Liver (tissue), 8 donors: ENCODE measurements at regions not wholly inside any gene's neighbourhood (a gene's known extent, or its start where the extent isn't known, plus 50 kb on each side); places are given as distances from the start of the nearest gene placed in this dataset.

Experiments used
- DNase-seq: peaks from one replicate; pipeline ENCODE4 v3.0.0-alpha.2; 2017; ENCODE audit warnings: low spot score
- H3K27ac ChIP-seq, 2 donors: one replicate each; pipeline ENCODE4 v1.7.0; 2013; ENCODE audit warnings: inconsistent platforms in 2 of 2, low read length in 2 of 2, control low read depth in 1 of 2, low read depth in 1 of 2, mild to moderate bottlenecking in 1 of 2
- H3K27me3 ChIP-seq, 4 donors: one replicate each; pipeline versions ENCODE4 v1.6.1 to v1.7.0; 2013; ENCODE audit warnings: low read length in 3 of 4, inconsistent platforms in 1 of 4, mild to moderate bottlenecking in 1 of 4, moderate library complexity in 1 of 4; ENCODE audit not compliant: control insufficient read depth in 4 of 4, insufficient read depth in 4 of 4
- H3K36me3 ChIP-seq, 4 donors: one replicate each; pipeline versions ENCODE4 v1.6.1 to v1.7.0; 2013; ENCODE audit warnings: low read length in 3 of 4, mild to moderate bottlenecking in 3 of 4, low read depth in 1 of 4, moderate library complexity in 1 of 4; ENCODE audit not compliant: control insufficient read depth in 4 of 4, insufficient read depth in 3 of 4
- H3K4me1 ChIP-seq, 4 donors: one replicate each; pipeline versions ENCODE4 v1.6.1 to v1.7.0; 2013; ENCODE audit warnings: low read length in 3 of 4, mild to moderate bottlenecking in 3 of 4, moderate library complexity in 1 of 4; ENCODE audit not compliant: control insufficient read depth in 4 of 4, insufficient read depth in 4 of 4
- H3K4me3 ChIP-seq, 3 donors: one replicate each; pipeline versions ENCODE4 v1.6.1 to v1.7.0; 2013; ENCODE audit warnings: low read length in 3 of 3, control low read depth in 1 of 3, low read depth in 1 of 3, mild to moderate bottlenecking in 1 of 3
- H3K9ac ChIP-seq, 2 donors: one replicate each; pipeline ENCODE4 v1.7.0; 2013; ENCODE audit warnings: low read length in 2 of 2, mild to moderate bottlenecking in 2 of 2, moderate library complexity in 2 of 2, control low read depth in 1 of 2, low read depth in 1 of 2
- H3K9me3 ChIP-seq, 4 donors: one replicate each; pipeline versions ENCODE4 v1.6.1 to v1.7.0; 2013; ENCODE audit warnings: low read length in 3 of 4; ENCODE audit not compliant: control insufficient read depth in 4 of 4
- ATF3 ChIP-seq: IDR thresholded peaks from 2 replicates; pipeline ENCODE4 v1.6.1; 2016; ENCODE audit warnings: antibody characterized with exemption
- CTCF ChIP-seq: fragments of 150-350 bp; IDR thresholded peaks from 2 replicates; pipeline ENCODE4 v1.5.1; 2017; ENCODE audit warnings: improper control_type of control experiment, low read depth, low read length; ENCODE audit not compliant: missing input control
- EGR1 ChIP-seq, 2 donors: IDR thresholded peaks; 2 replicates each; pipeline ENCODE4 v1.6.1; 2016 to 2018; ENCODE audit warnings: antibody characterized with exemption in 2 of 2, low read depth in 2 of 2
- FOXA1 ChIP-seq: IDR thresholded peaks from 2 replicates; pipeline ENCODE4 v1.6.1; 2016; ENCODE audit warnings: antibody characterized with exemption
- FOXA2 ChIP-seq: IDR thresholded peaks from 2 replicates; pipeline ENCODE4 v1.6.1; 2016; ENCODE audit warnings: antibody characterized with exemption
- GABPA ChIP-seq, 2 donors: IDR thresholded peaks in 1 of 2; conservative IDR thresholded peaks in 1 of 2; 2 replicates each; pipeline ENCODE4 v1.6.1; 2016; ENCODE audit warnings: antibody characterized with exemption in 2 of 2, mild to moderate bottlenecking in 1 of 2, moderate library complexity in 1 of 2
- HNF4A ChIP-seq, 2 donors: conservative IDR thresholded peaks; 2 replicates each; pipeline ENCODE4 v1.6.1; 2016; ENCODE audit warnings: antibody characterized with exemption in 2 of 2, mild to moderate bottlenecking in 2 of 2
- HNF4G ChIP-seq: IDR thresholded peaks from 2 replicates; pipeline ENCODE4 v1.6.1; 2016; ENCODE audit warnings: antibody characterized with exemption
- JUND ChIP-seq, 2 donors: IDR thresholded peaks; 2 replicates each; pipeline ENCODE4 v1.6.1; 2016; ENCODE audit warnings: antibody characterized with exemption in 2 of 2
- MAX ChIP-seq: IDR thresholded peaks from 2 replicates; pipeline ENCODE4 v1.6.1; 2016; ENCODE audit warnings: antibody characterized with exemption
- NR2F2 ChIP-seq: IDR thresholded peaks from 2 replicates; pipeline ENCODE4 v1.6.1; 2016; ENCODE audit warnings: antibody characterized with exemption
- RAD21 ChIP-seq, 2 donors: IDR thresholded peaks; 2 replicates each; pipeline ENCODE4 v1.6.1; 2016; ENCODE audit warnings: antibody characterized with exemption in 2 of 2, mild to moderate bottlenecking in 2 of 2
- REST ChIP-seq: IDR thresholded peaks from 2 replicates; pipeline ENCODE4 v1.6.1; 2016; ENCODE audit warnings: antibody characterized with exemption, mild to moderate bottlenecking
- RXRA ChIP-seq, 2 donors: IDR thresholded peaks; 2 replicates each; pipeline ENCODE4 v1.6.1; 2017 to 2018; ENCODE audit warnings: antibody characterized with exemption in 2 of 2, mild to moderate bottlenecking in 1 of 2
- SP1 ChIP-seq: IDR thresholded peaks from 2 replicates; pipeline ENCODE4 v1.6.1; 2018; ENCODE audit warnings: antibody characterized with exemption, mild to moderate bottlenecking
- TAF1 ChIP-seq: conservative IDR thresholded peaks from 2 replicates; pipeline ENCODE4 v1.6.1; 2016; ENCODE audit warnings: antibody characterized with exemption, mild to moderate bottlenecking
- YY1 ChIP-seq: IDR thresholded peaks from 2 replicates; pipeline ENCODE4 v1.6.1; 2016; ENCODE audit warnings: antibody characterized with exemption, mild to moderate bottlenecking
- ZBTB33 ChIP-seq: IDR thresholded peaks from 2 replicates; pipeline ENCODE4 v1.6.1; 2016; ENCODE audit warnings: antibody characterized with exemption
- WGBS: extraction: QIAGEN DNeasy Blood & Tissue Kit; methylation state at CpG from one replicate; pipeline ENCODE4 v1.1.7; 2013; 5-methylcytosine and 5-hydroxymethylcytosine counted together
- donor health status: healthy.
- donor health status: healthy.
- donor health status: healthy.
- donor health status: healthy.
- donor health status: healthy.

GRCh38 chr1:168490306-168490705 is 53.5 kb downstream of the XCL2 start:
- Histone ChIP-seq H3K9me3 (no peaks in the 10 kb centered on the region), H3K4me1 (peaks cover 3 to 7% (median 5%) of the 10 kb centered on the region in 4 donors), H3K36me3 (no peaks in the 10 kb centered on the region), H3K4me3 (no peak overlapping the region), H3K9ac (no peak overlapping the region), H3K27ac (no peak overlapping the region), H3K27me3 (no peaks in the 10 kb centered on the region)
- TF ChIP-seq FOXA2 (no peak), RXRA (IDR thresholded peaks at IDR 0.05) (no peak), RAD21 (IDR thresholded peaks at IDR 0.05) (no peak), ZBTB33 (no peak), CTCF (no peak), SP1 (no peak), YY1 (no peak), GABPA (IDR thresholded peaks at IDR 0.05 in 1 of 2, conservative IDR thresholded peaks at IDR 0.05 in 1 of 2) (no peak), MAX (no peak), TAF1 (no peak), REST (no peak), FOXA1 (no peak), HNF4A (conservative IDR thresholded peaks at IDR 0.05) (no peak), NR2F2 (no peak), HNF4G (no peak), JUND (IDR thresholded peaks at IDR 0.05) (no peak), EGR1 (IDR thresholded peaks at IDR 0.05; ENCODE audit: low read depth in 2 of 2) (no peak), ATF3 (no peak)
- DNase-seq: no peak

- peaks cover 3 to 7% (median 5%) of the 10 kb centered on the region in 4 donors for H3K4me1 ChIP-seq
- H3K27ac ChIP-seq: no peak overlapping the region
- H3K36me3 ChIP-seq: peaks cover 0 to 4% (median 1%) of the 10 kb centered on the region in 4 donors
- no peaks in the 10 kb centered on the region for H3K27me3 ChIP-seq
- H3K9me3 ChIP-seq: no peaks in the 10 kb centered on the region
- 40% methylated on average over 1 of the region's 1 CpG for WGBS
- no peak for DNase-seq
- H3K9ac ChIP-seq: no peak overlapping the region
- H3K4me3 ChIP-seq: no peak overlapping the region
- TF ChIP-seq SP1 (no peak), ATF3 (no peak), CTCF (no peak), FOXA1 (no peak), ZBTB33 (no peak), GABPA (IDR thresholded peaks at IDR 0.05 in 1 of 2, conservative IDR thresholded peaks at IDR 0.05 in 1 of 2) (no peak), HNF4A (conservative IDR thresholded peaks at IDR 0.05) (no peak), YY1 (no peak)
Observed at GRCh38 chr1:168488138-168488537, 55.7 kb downstream of the XCL2 start.
